T-helper 22 cell (primary cell): ENCODE measurements at regions not wholly inside any gene's neighbourhood (a gene's known extent, or its start where the extent isn't known, plus 50 kb on each side); places are given as distances from the start of the nearest gene placed in this dataset.
"Not testable (repeated sequence)": the region's sequence is repeated elsewhere in the genome, so short reads cannot be mapped to it uniquely, and the experiment has no call there.

Experiments used
- DNase-seq: peaks from one replicate; pipeline ENCODE4 v3.0.0-alpha.2; 2020; ENCODE audit warnings: low read depth

DNA sequence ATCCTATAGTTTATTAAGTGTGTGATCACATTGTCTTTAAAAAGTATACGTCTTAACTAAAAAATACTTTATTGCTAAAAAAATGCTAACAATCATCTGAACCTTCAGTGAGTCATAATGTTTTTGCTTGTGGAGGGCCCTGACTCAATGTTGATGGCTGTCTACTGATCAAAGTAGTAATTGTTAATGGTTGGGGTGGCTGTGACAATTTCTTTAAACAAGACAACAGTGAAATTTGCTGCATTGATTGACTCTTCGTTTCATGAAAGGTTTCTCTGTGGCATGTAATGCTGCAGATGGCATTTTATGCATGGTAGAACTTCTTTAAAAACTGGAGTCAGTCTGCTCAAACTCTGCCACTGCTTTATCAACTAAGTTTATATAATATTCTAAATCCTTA lies 101.4 kb upstream of the IL15 start:
- no peak for DNase-seq

DNA sequence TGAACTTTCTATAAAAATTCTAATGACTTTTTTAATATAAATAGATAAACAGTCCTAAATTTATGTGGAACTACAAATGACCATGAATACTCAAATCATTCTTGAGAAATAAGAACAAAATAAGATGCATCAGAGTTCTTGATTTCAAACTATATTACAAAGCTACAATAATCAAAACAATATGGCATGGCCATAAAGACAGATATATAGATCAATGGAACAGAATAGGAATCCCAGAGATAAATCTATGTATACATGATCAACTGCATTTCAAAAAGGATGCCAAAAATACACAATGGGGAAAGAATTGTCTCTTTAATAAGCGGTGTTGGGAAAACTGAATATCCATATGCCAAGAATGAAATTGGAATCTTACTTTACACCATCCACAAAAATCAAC lies 98.4 kb upstream of the IL15 start:
- no peak for DNase-seq

DNA sequence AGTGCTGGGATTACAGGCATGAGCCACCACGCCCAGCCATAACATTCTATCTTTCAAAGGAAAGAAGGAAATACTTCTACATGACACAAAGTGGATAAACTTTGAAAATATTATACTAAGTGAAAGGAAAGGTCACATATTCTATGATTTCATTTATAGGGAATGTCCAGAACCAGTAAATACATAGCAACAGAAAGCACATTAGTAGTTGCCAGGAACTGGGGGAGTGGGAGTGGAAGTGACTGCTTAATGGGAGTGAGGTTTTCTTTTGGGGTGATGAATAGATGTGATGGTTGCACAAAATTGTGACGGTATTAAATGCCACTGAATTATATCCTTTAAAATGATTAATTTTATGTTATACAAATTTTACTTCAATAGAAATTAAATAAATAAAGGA lies 95.7 kb upstream of the IL15 start:
- no peak for DNase-seq

DNA sequence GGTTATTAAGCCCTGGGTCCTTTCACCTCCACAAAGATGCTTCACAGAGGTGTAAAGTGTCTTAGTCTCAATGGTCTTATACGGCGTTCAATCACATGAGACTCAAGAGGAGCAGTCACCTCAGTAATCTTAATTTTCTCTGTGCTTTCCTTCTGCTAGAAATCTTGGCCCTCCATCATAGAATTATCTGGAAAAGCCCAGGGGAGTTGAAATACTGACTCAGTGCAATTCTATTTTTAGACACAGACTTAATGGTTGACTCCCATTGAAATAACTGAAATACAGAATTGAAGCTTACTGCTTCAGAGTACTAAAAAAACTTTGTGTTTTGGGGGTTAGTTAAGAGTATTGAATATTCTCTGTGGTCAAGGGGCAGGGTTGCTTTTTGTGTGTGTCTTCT lies 94.5 kb upstream of the IL15 start:
- DNase-seq = no peak

DNA sequence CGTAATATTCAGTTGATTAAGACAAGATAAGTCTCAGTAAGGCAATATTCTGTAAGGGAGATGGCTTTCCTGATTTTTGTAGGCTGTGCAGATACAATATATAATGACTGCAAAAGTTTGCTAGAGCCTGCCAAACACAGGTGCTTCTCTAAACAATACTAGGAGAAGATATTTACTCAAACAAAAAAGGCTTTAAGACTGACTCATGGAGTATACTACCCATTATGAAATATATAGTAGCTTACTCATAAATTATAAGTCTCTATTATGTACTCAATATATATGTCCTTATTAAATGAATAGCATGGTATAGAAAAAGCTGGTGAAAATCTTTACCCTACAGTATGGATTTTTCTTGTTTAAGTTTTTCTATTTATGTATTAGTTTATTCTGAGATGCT lies 93.2 kb upstream of the IL15 start:
- DNase-seq = no peak

DNA sequence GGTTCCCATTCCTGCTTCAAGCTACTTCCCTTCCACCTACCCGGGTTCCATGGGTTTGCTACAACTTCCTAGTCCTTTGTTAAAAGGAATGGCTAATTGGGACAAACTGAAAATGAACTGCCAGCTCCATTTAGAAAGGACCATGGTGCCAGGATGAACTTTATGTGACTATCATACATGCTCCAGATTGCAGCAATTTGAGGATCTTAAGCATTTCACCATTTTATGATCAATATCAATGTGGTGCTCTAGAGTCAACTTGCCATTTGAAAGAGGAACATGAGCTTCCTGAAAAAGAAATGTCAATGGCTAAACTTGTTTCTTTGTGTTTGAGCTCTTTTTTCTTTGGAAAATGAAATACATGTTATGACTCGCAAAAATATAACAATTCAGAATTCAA lies 92.7 kb upstream of the IL15 start:
- no peak for DNase-seq

DNA sequence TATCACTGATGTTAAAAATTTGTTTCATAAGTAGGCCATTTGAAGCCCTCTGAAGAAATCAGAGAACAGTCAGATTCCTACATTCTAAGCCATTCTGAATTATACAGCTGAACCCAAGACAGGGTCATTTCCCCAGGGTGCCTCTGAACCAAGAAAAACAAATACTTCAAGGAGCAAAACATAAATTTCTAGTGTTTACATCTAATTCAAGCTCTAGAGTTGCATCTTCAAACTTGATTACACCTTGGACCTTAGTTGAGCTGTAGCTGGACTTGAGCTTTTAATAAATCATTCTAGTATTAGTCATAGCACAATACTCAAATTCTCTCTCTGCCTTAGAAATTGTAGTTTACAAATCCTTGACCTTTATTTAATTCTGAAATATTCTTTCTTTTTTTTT lies 87.6 kb upstream of the IL15 start:
- no peak for DNase-seq

DNA sequence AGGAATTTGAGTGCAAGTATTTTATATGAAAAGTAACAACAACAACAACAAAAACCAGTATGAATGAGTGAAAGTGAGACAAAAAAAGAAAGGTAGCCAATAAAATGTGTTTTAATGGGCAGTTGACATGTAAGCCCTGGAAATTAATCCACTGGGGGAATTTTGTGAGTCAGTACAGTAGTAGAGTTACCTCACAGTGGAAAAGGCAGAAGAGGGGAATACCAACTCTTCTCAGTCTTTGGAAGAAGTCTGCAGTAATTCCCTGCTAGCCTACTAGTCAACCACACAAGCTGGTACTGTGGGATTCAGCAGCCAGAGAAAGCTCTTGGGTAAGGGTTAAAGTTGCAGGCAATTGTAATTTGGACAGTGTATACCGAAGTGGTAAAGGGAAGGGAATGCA lies 76.3 kb upstream of the IL15 start:
- no peak for DNase-seq

DNA sequence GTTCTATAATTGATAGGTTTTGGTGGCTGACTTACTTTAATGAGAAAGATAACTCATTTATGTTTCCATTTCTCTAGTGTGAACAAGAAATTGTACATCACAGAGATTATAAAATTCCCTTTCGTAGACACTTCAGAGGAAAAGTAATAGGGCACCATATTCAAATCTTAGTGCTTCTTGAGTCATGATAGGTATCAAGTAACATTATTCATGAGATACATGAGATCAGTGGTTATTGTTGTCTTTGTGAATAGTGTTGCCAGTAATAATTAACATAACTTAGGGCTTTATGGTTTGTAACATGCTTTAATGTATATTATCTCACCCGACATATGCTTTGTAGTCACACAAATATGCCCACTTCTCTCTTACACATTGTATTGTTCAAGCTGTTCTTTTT lies 73.7 kb upstream of the IL15 start:
- no peak for DNase-seq

DNA sequence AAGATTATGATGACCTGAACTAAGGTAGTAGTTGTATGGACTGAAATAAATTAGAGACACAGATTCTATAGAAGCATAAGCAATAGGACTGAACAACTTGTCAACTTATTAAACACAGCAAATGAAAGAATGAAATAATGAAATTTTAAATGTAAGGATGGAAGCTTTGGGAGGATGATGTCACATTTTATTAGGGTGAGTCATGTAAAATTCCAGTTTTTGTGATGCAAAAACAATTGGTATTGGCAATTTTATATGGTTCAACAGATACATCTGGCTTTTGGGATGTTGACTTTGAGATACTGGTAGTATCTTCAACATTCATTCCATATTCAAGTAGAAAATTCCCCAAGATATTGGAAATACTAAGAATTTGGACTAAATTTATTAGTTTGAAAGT lies 72.7 kb upstream of the IL15 start:
- DNase-seq = no peak

DNA sequence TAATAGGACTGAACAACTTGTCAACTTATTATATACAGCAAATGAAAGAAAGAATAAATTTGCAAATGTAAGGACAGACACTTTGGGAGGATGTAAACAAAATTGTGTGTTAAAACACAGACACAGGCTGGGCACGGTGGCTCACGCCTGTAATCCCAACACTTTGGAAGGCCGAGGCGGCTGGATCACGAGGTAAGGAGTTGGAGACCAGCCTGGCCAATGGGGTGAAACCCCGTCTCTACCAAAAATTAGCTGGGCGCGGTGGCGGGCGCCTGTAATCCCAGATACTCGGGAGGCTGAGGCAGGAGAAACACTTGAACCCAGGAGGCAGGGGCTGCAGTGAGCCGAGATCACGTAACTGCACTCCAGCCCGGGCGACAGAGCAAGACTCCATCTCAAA lies 71.4 kb upstream of the IL15 start:
- not testable (repeated sequence) for DNase-seq

DNA sequence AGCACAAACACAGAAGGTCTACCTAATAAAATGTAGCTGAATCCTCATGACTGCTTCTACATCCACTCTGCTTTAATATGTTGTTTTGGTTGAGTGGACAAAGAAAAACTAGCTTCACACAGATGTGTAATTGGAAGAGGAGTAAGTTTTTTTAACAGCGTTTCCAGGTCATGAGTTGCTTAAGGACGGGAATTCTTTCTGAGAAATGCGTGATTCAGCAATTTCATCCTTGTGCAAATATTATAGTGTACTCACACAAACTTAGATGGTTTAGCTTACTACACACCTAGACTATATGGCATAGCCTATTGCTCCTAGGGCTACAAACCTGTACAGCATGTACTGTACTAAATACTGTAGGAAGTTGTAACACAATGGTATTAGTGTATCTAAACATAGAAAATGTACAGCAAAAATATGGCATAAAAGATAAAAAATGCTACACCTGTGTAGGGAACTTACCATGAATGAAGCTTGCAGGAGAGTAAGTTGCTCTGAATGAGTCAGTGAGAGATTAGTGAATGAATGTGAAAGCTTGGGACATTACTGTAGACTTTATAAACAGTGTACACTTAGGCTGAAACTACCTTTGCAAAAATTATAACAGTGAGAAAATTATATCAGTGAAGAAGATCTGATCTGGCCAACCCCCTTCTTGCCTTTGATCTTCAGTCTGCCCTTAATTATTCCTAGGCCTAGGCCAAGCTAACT lies 70.8 kb upstream of the IL15 start:
- no peak for DNase-seq

DNA sequence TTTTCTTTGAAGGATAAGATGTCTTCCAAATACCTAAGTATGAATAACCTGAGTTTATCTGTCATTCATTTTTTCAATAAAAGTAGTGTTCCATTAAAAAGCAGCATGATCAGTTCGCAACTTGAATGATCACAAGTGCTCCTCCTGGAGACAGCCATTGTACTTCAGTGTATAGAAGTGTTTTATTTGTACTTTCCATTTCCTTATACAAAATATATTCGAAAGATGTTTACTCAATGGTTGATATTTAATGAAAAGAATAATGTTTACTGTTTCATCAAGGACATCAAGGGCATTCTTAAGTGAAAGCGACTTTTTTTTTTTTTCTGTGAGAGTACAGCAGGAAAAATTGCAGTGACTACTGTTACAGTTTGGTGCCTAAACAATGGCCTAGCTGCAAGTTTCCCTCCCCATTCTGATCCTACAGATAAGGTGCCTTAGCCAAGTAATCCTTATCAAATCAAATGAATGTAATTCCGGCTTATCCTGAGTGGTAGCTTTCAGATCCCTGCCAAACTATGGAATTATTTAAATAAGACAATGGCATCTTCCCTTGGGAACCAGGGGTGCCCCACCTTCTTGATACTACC lies 69.0 kb upstream of the IL15 start:
- no peak for DNase-seq

DNA sequence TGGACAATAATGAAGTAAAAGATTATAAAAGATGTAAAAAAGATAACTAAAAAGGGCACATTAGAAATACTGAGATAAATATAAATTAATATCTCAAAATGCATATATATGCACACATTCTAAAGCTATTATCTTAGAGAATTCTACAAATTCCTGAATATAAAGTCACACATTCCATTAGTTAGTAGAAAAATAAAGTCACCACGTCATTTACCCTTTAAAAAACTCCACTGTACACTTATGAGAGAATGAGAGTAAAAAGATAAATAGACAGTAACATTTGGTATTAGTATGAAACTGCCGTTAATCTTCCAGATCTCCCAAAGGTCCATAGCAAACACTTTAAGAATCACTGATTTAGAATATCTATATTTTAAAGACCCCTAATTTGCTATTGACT lies 67.2 kb upstream of the IL15 start:
- DNase-seq = no peak

DNA sequence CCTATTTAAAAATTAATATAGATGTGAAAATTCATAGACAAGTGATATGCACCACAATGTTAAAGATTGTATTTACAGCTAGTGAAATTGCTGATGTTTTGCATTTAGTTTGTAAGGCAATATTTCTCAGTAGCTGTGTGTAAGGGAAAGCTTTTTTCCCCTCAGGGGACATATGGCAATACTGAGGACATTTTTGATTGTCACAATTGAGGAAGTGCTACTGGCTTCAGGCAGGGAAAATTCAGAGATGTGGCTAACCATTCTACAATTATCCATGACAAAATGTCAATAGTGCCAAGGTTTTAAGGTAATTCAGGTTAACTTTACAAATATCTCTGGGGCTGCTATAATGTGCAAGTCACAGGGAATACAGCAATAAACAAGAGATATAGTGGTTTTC lies 66.1 kb upstream of the IL15 start:
- DNase-seq = no peak

DNA sequence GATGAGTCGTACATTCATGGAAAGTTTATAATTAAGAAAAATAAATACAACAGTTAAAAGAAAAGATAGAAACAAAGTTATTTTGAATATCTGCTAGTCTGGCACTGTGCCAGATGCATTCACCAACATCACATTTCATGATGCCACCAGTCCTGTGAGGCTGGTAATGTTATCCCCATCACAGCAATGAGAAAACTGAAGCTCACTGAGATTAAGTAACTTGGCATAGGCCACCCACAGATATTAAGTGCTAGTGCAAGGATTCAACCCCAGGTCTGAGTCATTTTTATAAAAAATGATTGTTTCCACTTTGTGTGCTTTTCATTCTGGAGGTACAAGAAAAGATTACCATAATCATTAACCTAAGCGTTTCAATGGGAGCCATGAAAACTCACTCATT lies 65.0 kb upstream of the IL15 start:
- no peak for DNase-seq

DNA sequence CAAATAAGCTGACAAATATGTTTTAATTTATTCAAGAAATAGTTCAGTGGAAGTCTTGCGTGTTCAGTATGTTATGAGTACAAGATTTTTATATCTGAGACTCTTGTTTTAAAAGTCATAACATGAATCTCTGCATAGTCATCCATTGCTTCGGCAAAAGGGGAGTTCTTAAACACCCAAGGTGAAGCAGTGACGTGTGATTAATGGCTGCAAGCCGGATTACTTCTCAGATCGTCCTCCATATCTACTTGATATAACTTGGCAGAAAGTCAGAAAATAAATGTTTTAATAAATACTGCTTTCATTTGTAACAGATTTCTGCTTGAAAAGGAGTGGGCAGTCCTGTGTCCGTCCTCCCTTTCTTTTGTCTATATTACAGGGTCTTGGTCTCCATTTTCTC lies 64.6 kb upstream of the IL15 start:
- no peak for DNase-seq

DNA sequence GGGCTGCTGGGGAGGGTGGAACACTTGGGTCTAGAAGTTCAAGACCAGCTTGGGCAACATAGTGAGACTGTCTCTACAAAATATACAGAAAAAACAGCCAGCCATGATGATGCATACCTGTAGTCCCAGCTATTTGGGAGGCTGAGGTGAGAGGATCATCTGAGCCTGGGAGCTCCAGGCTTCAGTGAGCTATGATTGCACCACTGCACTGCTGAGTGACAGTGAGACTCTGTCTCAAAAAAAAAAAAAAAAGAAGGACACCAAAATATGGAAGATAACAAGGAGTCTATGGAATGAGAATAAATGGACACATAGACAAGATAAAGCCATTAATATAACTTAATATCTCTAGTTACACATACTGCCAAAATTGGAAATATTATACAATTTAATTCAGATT lies 62.7 kb upstream of the IL15 start:
- DNase-seq = no peak

DNA sequence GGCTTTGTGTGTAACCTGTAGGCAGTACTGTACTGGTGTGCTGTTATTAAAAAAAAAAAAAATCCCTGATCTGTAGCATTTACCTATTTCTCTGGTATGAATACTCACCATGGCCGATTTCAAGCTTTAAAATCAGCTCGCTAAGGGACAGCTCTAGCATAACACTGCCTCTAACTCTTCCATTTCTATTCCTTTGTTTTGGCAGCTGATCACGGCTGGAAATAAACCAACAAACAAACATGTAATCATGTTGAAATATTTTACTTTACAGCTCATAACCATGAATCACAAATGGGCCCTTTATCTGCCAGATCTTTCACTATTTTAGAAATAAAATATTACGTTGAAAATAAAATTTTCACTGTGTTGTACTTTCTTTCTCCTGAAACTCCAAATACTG lies 60.5 kb upstream of the IL15 start:
- DNase-seq = no peak

DNA sequence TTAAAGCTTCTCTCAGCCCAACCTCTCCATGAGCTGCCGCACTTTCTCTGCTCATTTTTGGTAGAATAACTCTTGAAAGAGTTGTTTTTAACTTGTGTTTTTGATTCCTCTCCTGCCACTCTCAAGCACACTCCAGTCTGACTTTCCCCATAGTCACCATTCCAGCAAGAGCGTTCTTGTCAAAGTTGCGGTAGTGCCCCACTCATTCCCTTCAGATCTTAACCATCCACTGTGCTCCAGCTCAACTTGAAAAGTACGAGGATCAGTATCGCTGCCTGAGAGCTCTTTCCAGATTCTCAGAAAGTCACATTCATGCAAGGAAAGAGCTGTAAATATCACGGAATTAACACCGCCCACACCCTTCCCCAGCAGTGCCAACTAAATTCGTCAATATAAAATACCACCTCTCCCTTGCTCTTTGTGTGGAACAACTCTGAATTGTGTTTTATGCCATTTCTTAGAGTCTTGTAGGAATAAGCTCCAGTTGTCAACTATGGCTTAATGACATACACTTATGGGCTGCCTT lies 59.7 kb upstream of the IL15 start:
- DNase-seq = no peak

DNA sequence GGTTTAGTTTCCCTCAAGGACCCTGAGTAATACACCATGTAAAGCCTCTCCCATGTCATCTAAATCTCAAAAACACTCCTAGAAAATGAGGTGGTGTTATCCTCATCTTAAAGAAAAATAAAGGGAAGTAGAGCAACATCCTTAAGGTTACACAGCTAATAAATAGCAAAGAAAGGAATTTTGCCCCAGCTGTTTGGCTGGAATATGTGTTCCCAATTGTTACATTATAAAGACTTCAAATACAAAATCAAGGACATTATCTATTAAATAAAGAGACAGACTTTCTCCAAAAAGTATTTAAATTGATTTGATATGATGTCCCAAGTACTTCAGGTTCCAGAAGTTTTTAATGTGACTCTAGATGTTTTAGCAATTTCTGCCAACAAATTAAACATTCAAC lies 57.9 kb upstream of the IL15 start:
- DNase-seq = no peak

DNA sequence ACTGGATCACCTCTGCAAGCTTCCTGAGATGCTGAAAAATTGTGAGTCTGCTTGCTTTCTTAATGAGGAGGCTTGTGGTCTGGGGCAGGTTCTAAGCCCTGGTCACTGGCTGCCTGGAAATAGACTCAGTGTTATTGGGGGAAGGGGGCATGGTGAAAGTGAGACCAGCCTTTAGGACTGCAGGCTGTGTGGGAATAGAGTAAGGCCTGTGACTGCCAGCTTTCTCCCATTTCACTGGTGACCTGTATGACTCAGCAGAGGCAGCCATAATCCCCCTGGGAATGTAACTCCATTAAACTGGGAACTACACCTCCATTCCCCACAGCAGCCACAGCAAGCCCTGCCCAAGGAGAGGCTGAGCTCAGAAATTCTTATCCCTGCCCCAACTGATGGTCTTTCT lies 55.9 kb upstream of the IL15 start:
- no peak for DNase-seq
